ENCODE measurements at regions not wholly inside any gene's neighbourhood (a gene's known extent, or its start where the extent isn't known, plus 50 kb on each side); places are given as distances from the start of the nearest gene placed in this dataset.

DNA sequence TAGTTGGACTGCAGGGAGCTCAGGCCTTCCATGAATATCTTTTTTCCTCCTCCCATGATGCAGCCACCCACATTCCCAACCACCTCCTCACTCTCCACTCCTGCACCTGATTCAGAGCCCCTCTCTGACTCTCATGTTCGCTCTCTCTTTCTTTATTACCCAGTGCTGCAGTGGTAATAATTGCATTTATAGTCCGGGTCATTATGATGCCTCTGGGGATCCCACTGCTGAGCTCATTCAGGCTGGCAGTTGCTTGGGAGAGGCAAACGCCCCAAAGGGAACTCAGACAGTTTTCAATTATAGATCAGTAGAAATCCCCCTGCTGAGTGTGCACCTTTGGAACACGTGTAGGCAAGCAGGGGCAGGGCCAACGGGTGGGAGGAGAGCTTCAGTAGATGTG is 953.0 kb downstream of the GRID1 start:
- WGBS, 2 donors = 47 to 65% methylated on average over 4 to 5 of the region's 5 CpGs
- Histone ChIP-seq H3K36me3 (no peaks in the 10 kb centered on the region), H3K27ac (no peak overlapping the region), H3K27me3 (no peaks in the 10 kb centered on the region), H3K4me3 (no peak overlapping the region), H3K4me1 (no peaks in the 10 kb centered on the region), H3K9me3 (no peaks in the 10 kb centered on the region)
- intact Hi-C loops (cut with DNase I) = no loop called here
- TF ChIP-seq POLR2A (IDR thresholded peaks at IDR 0.05) = no peak
- TF ChIP-seq, protein P1, sequence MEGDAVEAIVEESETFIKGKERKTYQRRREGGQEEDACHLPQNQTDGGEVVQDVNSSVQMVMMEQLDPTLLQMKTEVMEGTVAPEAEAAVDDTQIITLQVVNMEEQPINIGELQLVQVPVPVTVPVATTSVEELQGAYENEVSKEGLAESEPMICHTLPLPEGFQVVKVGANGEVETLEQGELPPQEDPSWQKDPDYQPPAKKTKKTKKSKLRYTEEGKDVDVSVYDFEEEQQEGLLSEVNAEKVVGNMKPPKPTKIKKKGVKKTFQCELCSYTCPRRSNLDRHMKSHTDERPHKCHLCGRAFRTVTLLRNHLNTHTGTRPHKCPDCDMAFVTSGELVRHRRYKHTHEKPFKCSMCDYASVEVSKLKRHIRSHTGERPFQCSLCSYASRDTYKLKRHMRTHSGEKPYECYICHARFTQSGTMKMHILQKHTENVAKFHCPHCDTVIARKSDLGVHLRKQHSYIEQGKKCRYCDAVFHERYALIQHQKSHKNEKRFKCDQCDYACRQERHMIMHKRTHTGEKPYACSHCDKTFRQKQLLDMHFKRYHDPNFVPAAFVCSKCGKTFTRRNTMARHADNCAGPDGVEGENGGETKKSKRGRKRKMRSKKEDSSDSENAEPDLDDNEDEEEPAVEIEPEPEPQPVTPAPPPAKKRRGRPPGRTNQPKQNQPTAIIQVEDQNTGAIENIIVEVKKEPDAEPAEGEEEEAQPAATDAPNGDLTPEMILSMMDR (IDR thresholded peaks at IDR 0.05) = no peak
- DNase-seq = no peak

DNA sequence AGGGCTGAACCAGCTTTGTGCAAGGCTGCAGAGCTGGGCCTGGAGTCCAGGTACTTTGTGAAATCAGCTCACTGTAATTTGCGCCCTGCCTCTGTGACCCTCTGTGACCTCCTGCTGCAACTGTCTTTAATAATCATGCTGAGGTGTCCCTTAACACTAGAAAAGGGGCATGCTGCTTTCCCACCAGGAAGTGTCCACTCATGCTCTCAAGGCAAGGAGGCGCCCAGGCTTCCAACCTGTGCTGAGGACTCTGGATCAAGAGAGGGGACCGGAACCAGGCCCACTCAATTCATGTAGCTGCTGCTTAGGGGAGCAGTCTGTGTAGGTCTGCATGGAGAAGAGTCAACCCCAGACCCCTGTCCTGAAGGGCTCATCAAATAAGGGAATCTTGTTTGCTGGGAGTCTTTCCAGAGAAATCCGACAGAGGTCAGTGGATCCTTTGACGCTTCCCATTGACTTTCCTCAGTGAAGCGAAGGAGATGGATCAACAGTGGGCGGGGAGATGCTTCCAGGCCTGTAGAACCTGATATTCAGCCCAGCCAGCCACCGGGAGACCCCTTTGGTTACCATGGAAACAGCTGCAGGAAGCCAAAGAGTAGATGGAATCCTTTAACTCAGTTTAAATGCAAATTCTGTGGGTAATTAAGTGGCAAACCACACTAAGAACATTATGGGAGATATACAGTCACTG is 945.9 kb downstream of the GRID1 start:
- 41 to 58% methylated on average over 2 to 6 of the region's 8 CpGs for WGBS, 2 donors
- H3K4me3 ChIP-seq = no peak overlapping the region
- H3K36me3 ChIP-seq = no peaks in the 10 kb centered on the region
- H3K27ac ChIP-seq = no peak overlapping the region
- H3K4me1 ChIP-seq = no peaks in the 10 kb centered on the region
- H3K27me3 ChIP-seq = no peaks in the 10 kb centered on the region
- no peaks in the 10 kb centered on the region for H3K9me3 ChIP-seq
- intact Hi-C loops (cut with DNase I) = no loop called here
- TF ChIP-seq POLR2A (IDR thresholded peaks at IDR 0.05) = no peak
- TF ChIP-seq, protein P1 (IDR thresholded peaks at IDR 0.05) = no peak
- DNase-seq = no peak

DNA sequence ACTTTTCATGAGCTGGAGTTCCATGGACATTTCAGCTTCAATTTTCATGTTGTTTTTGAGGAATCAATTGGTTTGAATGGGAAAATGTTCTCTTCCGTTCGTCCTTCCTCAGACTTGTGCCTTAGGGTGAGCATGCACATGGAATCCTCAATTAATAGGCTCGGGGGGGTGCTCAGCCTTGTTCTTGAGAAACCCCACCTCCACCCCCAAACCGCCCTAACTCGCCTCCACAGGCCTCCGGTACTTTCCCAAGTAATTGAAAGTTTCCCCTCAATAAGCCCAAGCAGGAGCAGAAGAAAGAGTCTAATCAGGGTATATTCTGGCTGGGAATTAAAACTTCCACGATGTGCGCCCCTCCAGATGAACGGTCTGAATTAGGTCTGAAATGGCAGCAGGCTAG is 945.2 kb downstream of the GRID1 start:
- intact Hi-C loops (cut with DNase I) = no loop called here
- Histone ChIP-seq H3K36me3 (no peaks in the 10 kb centered on the region), H3K4me3 (no peak overlapping the region), H3K4me1 (no peaks in the 10 kb centered on the region), H3K27ac (no peak overlapping the region), H3K27me3 (no peaks in the 10 kb centered on the region), H3K9me3 (no peaks in the 10 kb centered on the region)
- no peak for TF ChIP-seq POLR2A (IDR thresholded peaks at IDR 0.05)
- TF ChIP-seq, protein P1 (IDR thresholded peaks at IDR 0.05) = no peak
- DNase-seq = no peak
- 74 to 85% methylated on average over 9 of the region's 9 CpGs for WGBS, 2 donors

DNA sequence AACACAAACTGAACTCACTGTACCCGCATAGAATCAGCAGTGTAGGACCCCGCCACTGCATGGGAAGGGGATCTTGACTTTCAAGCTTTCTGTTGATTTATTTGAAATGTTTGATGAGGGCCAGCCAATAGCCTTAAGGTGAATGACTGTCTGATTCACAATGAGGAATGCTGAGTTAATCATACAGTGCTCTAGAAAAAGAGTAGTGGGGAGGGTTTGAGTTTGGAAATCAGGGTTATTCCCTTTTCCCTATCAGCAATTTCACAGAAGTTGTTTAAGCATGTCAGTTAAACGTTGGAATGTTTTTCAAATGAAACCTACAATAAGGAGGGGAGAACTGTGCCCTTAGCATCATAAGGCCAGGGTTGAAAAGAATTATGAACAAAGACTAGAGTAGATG is 937.5 kb downstream of the GRID1 start:
- H3K4me1 ChIP-seq = no peaks in the 10 kb centered on the region
- intact Hi-C loops (cut with DNase I) = no loop called here
- no peak overlapping the region for H3K4me3 ChIP-seq
- no peak for DNase-seq
- no peaks in the 10 kb centered on the region for H3K27me3 ChIP-seq
- H3K27ac ChIP-seq = no peak overlapping the region
- TF ChIP-seq, protein P1 (IDR thresholded peaks at IDR 0.05) = no peak
- no peak for TF ChIP-seq POLR2A (IDR thresholded peaks at IDR 0.05)
- WGBS, 2 donors = 14 to 60% methylated on average over 1 to 3 of the region's 3 CpGs
- no peaks in the 10 kb centered on the region for H3K9me3 ChIP-seq
- no peaks in the 10 kb centered on the region for H3K36me3 ChIP-seq

DNA sequence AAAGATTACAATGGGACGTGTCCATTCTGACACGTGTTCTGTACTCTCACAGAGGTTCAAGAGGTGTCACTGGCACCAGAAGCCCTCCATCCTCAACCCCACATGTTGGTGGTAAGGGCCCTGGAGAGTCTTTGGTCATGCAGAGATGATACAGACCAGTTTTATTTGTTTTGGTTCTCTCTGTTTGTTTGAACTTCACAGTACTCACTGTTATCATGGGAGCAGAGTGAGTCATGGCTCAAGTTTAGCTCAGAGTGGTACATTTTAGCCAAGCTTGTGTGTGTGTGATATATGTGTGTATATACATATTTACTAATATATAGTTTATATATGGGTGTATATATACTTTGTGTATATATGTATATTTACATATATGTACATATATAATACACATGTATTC is 935.6 kb downstream of the GRID1 start:
- H3K4me3 ChIP-seq = no peak overlapping the region
- no peaks in the 10 kb centered on the region for H3K9me3 ChIP-seq
- no peaks in the 10 kb centered on the region for H3K36me3 ChIP-seq
- no peaks in the 10 kb centered on the region for H3K27me3 ChIP-seq
- 63 to 83% methylated on average over 2 of the region's 2 CpGs for WGBS, 2 donors
- TF ChIP-seq, protein P1 (IDR thresholded peaks at IDR 0.05) = no peak
- no peak for TF ChIP-seq POLR2A (IDR thresholded peaks at IDR 0.05)
- no peak for DNase-seq
- H3K27ac ChIP-seq = no peak overlapping the region
- intact Hi-C loops (cut with DNase I) = no loop called here
- H3K4me1 ChIP-seq = no peaks in the 10 kb centered on the region
